ENCODE measurements at regions not wholly inside any gene's neighbourhood (a gene's known extent, or its start where the extent isn't known, plus 50 kb on each side); places are given as distances from the start of the nearest gene placed in this dataset.

DNA sequence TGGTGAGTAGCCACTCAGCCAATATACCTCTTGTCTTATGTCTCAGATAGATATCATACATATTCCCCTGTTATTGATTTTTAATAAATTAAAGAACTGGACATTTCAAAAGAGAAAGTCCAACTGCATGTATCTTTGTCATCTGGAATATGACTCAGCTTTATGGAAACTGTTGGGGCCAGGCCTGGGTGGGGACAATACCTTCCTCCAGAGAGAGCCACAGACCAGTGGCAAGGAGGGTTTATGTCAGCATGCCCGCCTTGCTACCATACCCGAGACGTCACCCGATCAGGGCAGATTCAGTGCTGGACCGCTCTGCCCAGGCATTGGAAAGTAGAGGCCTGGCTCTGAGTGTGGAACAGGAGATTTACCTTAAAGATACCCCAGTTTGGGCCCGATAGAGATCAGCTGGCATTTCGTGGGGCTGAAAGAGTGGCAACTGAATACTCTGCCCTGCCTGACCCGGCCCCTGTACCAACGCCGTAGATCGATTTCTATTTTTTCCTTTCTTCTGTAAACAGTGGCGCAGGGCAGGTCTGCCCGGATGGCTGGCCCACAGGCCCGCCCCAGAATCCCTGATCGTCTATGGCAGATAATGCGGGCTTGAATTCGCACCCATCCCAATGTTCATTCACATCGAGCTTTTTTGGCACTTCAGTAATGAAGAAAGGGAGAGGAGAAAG is 158.6 kb downstream of the SALL1 start (continued):
- TF ChIP-seq SRF (IDR thresholded peaks at IDR 0.05; ENCODE audit: low read depth, low read length) (no peak), CEBPB (IDR thresholded peaks at IDR 0.05; ENCODE audit: low read depth, low read length) (no peak), CHD1 (IDR thresholded peaks at IDR 0.05; ENCODE audit: low read depth, low read length) (no peak)
